Lower lobe of right lung (tissue), 2 donors: ENCODE measurements at regions not wholly inside any gene's neighbourhood (a gene's known extent, or its start where the extent isn't known, plus 50 kb on each side); places are given as distances from the start of the nearest gene placed in this dataset.
"Not testable (repeated sequence)": the region's sequence is repeated elsewhere in the genome, so short reads cannot be mapped to it uniquely, and the experiment has no call there.

Experiments
- ATAC-seq, 2 donors: fragments of 200-7000 bp; cut with Tn5 transposase; one replicate each; pipeline ENCODE4 v1.9.1; 2020 to 2022; ENCODE audit warnings: mild to moderate bottlenecking in 2 of 2, moderate library complexity in 2 of 2
- DNase-seq: peaks from one replicate; pipeline ENCODE4 v3.0.0-alpha.2; 2020
- H3K27ac ChIP-seq: fragments of 200-600 bp; one replicate; pipeline ENCODE4 v1.8.0; 2022
- H3K27me3 ChIP-seq: fragments of 200-600 bp; one replicate; pipeline ENCODE4 v1.8.0; 2022; ENCODE audit warnings: low read depth
- H3K36me3 ChIP-seq: fragments of 200-600 bp; one replicate; pipeline ENCODE4 v1.8.0; 2022; ENCODE audit warnings: mild to moderate bottlenecking
- H3K4me1 ChIP-seq: fragments of 200-600 bp; one replicate; pipeline ENCODE4 v1.8.0; 2022
- H3K4me3 ChIP-seq: fragments of 200-600 bp; one replicate; pipeline ENCODE4 v1.8.0; 2022; ENCODE audit warnings: mild to moderate bottlenecking
- H3K9me3 ChIP-seq: fragments of 200-600 bp; one replicate; pipeline ENCODE4 v1.8.0; 2022
- CTCF ChIP-seq: fragments of 200-600 bp; IDR thresholded peaks from one replicate; pipeline ENCODE4 v1.8.0; 2022; ENCODE audit warnings: antibody characterized with exemption, mild to moderate bottlenecking
- intact Hi-C: fragments of 100-400 bp; cut with DNase I; formaldehyde crosslinking; loops from one replicate; pipeline ENCODE4 v1.11.0; 2022
- donor health status: DM: no; HTN: yes; CAD: no; lungs with severe emphysema.

DNA sequence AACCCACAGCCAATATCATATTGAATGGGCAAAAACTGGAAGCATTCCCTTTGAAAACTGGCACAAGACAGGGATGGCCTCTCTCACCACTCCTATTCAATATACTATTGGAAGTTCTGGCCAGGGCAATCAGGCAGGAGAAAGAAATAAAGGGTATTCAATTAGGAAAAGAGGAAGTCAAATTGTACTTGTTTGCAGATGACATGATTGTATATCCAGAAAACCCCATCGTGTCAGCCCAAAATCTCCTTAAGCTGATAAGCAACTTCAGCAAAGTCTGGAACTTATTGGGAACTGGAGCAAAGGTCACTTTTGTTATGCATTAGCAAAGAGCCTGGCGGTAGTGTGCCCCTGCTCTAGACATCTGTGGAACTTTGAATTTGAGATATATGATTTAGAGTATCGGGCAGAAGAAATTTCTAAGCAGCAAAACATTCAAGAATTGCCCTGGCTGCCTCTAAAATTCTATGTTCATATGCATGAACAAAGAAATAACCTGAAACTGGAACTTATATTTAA lies 53.4 kb upstream of the PSMA1 start:
- H3K4me1 ChIP-seq, DNase-seq, ATAC-seq, H3K4me3 ChIP-seq, H3K36me3 ChIP-seq, H3K27ac ChIP-seq, H3K9me3 ChIP-seq, H3K27me3 ChIP-seq, intact Hi-C loops: not testable (repeated sequence)

- H3K4me1 ChIP-seq: peaks cover 21% of the 10 kb centered on the region
- no peak for TF ChIP-seq CTCF
- no peaks in the 10 kb centered on the region for H3K27me3 ChIP-seq
- H3K36me3 ChIP-seq: no peaks in the 10 kb centered on the region
- H3K4me3 ChIP-seq: no peak overlapping the region
- H3K27ac ChIP-seq: no peak overlapping the region
- DNase-seq (no peak), ATAC-seq (no peak)
- no peaks in the 10 kb centered on the region for H3K9me3 ChIP-seq
- intact Hi-C loops: no loop called here
These were observed 57.1 kb upstream of the PSMA1 start for GRCh38 chr11:14577292-14577691.

DNA sequence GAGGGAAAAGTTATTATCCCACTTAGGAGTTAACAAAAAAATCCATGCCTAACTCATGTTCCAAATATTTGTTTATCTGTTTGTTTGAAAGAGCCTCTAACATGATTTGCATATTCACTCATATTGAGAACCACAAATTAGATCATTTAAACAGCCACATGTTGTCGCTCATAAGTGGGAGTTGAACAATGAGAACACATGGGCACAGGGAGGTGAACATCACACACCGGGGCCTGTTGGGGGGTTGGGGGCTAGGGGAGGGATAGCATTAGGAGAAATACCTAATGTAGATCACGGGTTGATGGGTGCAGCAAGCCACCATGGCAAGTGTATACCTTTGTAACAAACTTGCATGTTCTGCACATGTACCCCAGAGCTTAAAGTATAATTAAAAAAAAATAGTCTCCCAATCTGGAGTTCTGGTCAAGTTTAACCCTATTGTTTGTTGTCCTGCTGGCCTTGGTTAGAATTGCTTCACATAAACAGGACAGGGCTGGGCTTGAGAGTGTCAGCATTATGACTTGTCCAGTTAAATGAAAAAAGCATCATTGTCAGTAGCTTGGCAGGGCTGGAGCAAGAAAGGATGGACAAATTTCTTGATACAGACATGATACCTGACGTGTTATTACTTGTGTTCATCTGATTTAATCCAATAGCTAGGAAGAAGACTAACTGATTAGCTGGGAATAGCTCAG lies 57.8 kb upstream of the PSMA1 start:
- TF ChIP-seq CTCF: no peak
- intact Hi-C loops: no loop called here
- Histone ChIP-seq H3K4me3 (no peak overlapping the region), H3K4me1 (peaks cover 21% of the 10 kb centered on the region), H3K36me3 (no peaks in the 10 kb centered on the region), H3K27me3 (no peaks in the 10 kb centered on the region), H3K9me3 (no peaks in the 10 kb centered on the region), H3K27ac (peak overlapping the region; percentile 65)
- peak in 1 of 2 donors; percentile 29 for ATAC-seq
- DNase-seq: no peak

GRCh38 chr11:14578541-14578956 lies 58.4 kb upstream of the PSMA1 start:
- no peak overlapping the region for H3K4me3 ChIP-seq
- TF ChIP-seq CTCF: no peak
- no peaks in the 10 kb centered on the region for H3K36me3 ChIP-seq
- no peak for DNase-seq
- H3K4me1 ChIP-seq: peaks cover 21% of the 10 kb centered on the region
- no peaks in the 10 kb centered on the region for H3K27me3 ChIP-seq
- intact Hi-C loops: no loop called here
- ATAC-seq: peak; percentile 89 to 93
- H3K27ac ChIP-seq: peak overlapping the region; percentile 65
- no peaks in the 10 kb centered on the region for H3K9me3 ChIP-seq

GRCh38 chr11:14579646-14580045 lies 59.5 kb upstream of the PSMA1 start:
- no peak overlapping the region for H3K4me3 ChIP-seq
- intact Hi-C loops: no loop called here
- peak overlapping the region; percentile 65 for H3K27ac ChIP-seq
- DNase-seq: no peak
- H3K36me3 ChIP-seq: no peaks in the 10 kb centered on the region
- no peaks in the 10 kb centered on the region for H3K27me3 ChIP-seq
- H3K4me1 ChIP-seq: peaks cover 21% of the 10 kb centered on the region
- no peaks in the 10 kb centered on the region for H3K9me3 ChIP-seq
- ATAC-seq: no peak
- no peak for TF ChIP-seq CTCF

DNA sequence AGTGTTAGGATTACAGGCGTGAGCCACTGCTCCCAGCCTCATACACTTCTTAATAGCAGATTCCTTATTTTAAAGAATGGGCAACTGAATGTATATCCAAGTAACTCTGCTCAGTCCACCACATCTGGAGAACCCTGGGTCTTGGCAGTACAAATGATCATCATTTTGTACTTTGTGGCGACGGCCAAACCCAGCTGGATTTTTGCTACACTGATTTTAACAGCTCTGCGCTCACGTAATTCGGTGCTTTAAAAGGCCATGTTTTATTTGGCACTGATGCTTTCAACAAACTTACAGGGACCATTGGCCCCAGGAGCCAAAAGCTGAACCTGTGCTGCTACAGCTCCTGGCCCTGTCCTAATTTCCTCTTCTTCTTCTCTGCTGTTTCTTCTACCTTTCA lies 60.8 kb upstream of the PDE3B start:
- H3K9me3 ChIP-seq: no peaks in the 10 kb centered on the region
- H3K4me1 ChIP-seq: peaks cover 21% of the 10 kb centered on the region
- no peak overlapping the region for H3K4me3 ChIP-seq
- ATAC-seq (no peak), DNase-seq (no peak)
- intact Hi-C loops: no loop called here
- no peaks in the 10 kb centered on the region for H3K36me3 ChIP-seq
- H3K27ac ChIP-seq: no peak overlapping the region
- H3K27me3 ChIP-seq: no peaks in the 10 kb centered on the region
- TF ChIP-seq CTCF: no peak
